WTC11 (cell line): ENCODE measurements at regions not wholly inside any gene's neighbourhood (a gene's known extent, or its start where the extent isn't known, plus 50 kb on each side); places are given as distances from the start of the nearest gene placed in this dataset.

Experiments used
- KAT7 ChIP-seq: sonication (generic); formaldehyde crosslinking; IDR thresholded peaks from 2 replicates; pipeline ENCODE4 v1.8.1; 2023; ENCODE audit warnings: missing genetic modification reagents, mild to moderate bottlenecking, borderline replicate concordance
- NFE2L1 ChIP-seq: sonication (generic); formaldehyde crosslinking; IDR thresholded peaks from 2 replicates; pipeline ENCODE4 v1.8.1; 2023; ENCODE audit warnings: missing genetic modification reagents
- TEAD4 ChIP-seq: sonication (generic); formaldehyde crosslinking; IDR thresholded peaks from 2 replicates; pipeline ENCODE4 v1.8.0; 2022; ENCODE audit warnings: mild to moderate bottlenecking, missing genetic modification reagents
- ZNF317 ChIP-seq: sonication (generic); formaldehyde crosslinking; IDR thresholded peaks from 2 replicates; pipeline ENCODE4 v1.8.1; 2023; ENCODE audit warnings: low read depth, mild to moderate bottlenecking, moderate library complexity, missing genetic modification reagents, borderline replicate concordance
- TF ChIP-seq, protein P1 (sequence below): fragments of 200-600 bp; IDR thresholded peaks from 2 replicates; pipeline ENCODE4 v1.8.0; 2022; ENCODE audit warnings: antibody characterized with exemption
- TF ChIP-seq, protein P2 (sequence below): sonication (generic); formaldehyde crosslinking; IDR thresholded peaks from 2 replicates; pipeline ENCODE4 v1.8.0; 2022; ENCODE audit warnings: mild to moderate bottlenecking, missing genetic modification reagents
- TF ChIP-seq, protein P3 (sequence below): sonication (generic); formaldehyde crosslinking; IDR thresholded peaks from 2 replicates; pipeline ENCODE4 v1.8.1; 2023; ENCODE audit warnings: mild to moderate bottlenecking, missing genetic modification reagents, moderate library complexity
- TF ChIP-seq, protein P4 (sequence below): sonication (generic); formaldehyde crosslinking; IDR thresholded peaks from 2 replicates; pipeline ENCODE4 v1.8.1; 2023; ENCODE audit warnings: mild to moderate bottlenecking, missing genetic modification reagents, borderline replicate concordance

DNA sequence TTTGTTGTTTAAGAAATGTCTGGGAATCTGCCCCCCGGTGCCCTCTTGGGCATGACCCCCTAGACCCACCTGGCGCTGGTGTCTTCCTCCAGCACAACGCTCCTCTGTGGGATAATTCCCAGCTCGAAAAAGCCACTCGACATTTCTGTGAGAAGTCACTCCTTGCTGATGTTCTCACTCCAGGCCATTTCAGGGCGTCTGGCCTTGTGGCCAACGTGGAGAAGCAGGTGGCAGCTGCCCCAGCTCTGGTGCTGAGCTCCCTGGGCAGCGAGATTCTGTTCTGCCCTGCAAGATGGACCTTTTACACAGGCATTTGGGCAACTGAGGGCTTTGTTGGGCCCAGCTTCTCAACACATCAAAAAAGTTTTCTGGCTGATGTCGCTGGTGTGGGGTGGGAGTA is 147.7 kb upstream of the WNT4 start:
- TF ChIP-seq, protein P1, sequence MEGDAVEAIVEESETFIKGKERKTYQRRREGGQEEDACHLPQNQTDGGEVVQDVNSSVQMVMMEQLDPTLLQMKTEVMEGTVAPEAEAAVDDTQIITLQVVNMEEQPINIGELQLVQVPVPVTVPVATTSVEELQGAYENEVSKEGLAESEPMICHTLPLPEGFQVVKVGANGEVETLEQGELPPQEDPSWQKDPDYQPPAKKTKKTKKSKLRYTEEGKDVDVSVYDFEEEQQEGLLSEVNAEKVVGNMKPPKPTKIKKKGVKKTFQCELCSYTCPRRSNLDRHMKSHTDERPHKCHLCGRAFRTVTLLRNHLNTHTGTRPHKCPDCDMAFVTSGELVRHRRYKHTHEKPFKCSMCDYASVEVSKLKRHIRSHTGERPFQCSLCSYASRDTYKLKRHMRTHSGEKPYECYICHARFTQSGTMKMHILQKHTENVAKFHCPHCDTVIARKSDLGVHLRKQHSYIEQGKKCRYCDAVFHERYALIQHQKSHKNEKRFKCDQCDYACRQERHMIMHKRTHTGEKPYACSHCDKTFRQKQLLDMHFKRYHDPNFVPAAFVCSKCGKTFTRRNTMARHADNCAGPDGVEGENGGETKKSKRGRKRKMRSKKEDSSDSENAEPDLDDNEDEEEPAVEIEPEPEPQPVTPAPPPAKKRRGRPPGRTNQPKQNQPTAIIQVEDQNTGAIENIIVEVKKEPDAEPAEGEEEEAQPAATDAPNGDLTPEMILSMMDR: no peak
- TF ChIP-seq KAT7: no peak
- TF ChIP-seq, protein P2, sequence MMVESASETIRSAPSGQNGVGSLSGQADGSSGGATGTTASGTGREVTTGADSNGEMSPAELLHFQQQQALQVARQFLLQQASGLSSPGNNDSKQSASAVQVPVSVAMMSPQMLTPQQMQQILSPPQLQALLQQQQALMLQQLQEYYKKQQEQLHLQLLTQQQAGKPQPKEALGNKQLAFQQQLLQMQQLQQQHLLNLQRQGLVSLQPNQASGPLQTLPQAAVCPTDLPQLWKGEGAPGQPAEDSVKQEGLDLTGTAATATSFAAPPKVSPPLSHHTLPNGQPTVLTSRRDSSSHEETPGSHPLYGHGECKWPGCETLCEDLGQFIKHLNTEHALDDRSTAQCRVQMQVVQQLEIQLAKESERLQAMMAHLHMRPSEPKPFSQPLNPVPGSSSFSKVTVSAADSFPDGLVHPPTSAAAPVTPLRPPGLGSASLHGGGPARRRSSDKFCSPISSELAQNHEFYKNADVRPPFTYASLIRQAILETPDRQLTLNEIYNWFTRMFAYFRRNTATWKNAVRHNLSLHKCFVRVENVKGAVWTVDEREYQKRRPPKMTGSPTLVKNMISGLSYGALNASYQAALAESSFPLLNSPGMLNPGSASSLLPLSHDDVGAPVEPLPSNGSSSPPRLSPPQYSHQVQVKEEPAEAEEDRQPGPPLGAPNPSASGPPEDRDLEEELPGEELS (CRISPR knock-in tag): no peak
- TF ChIP-seq NFE2L1 (CRISPR knock-in tag): no peak
- TF ChIP-seq TEAD4 (CRISPR knock-in tag): no peak
- TF ChIP-seq ZNF317 (CRISPR knock-in tag): no peak
- TF ChIP-seq, protein P3, sequence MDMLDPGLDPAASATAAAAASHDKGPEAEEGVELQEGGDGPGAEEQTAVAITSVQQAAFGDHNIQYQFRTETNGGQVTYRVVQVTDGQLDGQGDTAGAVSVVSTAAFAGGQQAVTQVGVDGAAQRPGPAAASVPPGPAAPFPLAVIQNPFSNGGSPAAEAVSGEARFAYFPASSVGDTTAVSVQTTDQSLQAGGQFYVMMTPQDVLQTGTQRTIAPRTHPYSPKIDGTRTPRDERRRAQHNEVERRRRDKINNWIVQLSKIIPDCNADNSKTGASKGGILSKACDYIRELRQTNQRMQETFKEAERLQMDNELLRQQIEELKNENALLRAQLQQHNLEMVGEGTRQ (CRISPR knock-in tag): no peak
- TF ChIP-seq, protein P4, sequence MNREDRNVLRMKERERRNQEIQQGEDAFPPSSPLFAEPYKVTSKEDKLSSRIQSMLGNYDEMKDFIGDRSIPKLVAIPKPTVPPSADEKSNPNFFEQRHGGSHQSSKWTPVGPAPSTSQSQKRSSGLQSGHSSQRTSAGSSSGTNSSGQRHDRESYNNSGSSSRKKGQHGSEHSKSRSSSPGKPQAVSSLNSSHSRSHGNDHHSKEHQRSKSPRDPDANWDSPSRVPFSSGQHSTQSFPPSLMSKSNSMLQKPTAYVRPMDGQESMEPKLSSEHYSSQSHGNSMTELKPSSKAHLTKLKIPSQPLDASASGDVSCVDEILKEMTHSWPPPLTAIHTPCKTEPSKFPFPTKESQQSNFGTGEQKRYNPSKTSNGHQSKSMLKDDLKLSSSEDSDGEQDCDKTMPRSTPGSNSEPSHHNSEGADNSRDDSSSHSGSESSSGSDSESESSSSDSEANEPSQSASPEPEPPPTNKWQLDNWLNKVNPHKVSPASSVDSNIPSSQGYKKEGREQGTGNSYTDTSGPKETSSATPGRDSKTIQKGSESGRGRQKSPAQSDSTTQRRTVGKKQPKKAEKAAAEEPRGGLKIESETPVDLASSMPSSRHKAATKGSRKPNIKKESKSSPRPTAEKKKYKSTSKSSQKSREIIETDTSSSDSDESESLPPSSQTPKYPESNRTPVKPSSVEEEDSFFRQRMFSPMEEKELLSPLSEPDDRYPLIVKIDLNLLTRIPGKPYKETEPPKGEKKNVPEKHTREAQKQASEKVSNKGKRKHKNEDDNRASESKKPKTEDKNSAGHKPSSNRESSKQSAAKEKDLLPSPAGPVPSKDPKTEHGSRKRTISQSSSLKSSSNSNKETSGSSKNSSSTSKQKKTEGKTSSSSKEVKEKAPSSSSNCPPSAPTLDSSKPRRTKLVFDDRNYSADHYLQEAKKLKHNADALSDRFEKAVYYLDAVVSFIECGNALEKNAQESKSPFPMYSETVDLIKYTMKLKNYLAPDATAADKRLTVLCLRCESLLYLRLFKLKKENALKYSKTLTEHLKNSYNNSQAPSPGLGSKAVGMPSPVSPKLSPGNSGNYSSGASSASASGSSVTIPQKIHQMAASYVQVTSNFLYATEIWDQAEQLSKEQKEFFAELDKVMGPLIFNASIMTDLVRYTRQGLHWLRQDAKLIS (CRISPR knock-in tag): no peak
